ENCODE measurements at regions not wholly inside any gene's neighbourhood (a gene's known extent, or its start where the extent isn't known, plus 50 kb on each side); places are given as distances from the start of the nearest gene placed in this dataset.

GRCh38 chr10:52573347-52573746 lies 199.2 kb downstream of the MBL2 start:
- intact Hi-C loops (cut with micrococcal nuclease) (loop anchor here (10.0 kb wide), 1 partner anchor 151 kb away; no protein-coding TSS in a partner anchor), in situ Hi-C loops (cut with MboI; ENCODE audit: low sequenced_read_pairs) (no loop called here), dilution Hi-C loops (cut with HindIII; ENCODE audit: low sequenced_read_pairs, unreplicated experiment) (no loop called here)
- ChIA-PET POLR2A (ENCODE audit: unreplicated experiment) (no interaction called here), CTCF (no interaction called here)
- WGBS, 2 experiments (ENCODE audit: extremely low coverage in 2 of 2, insufficient read length in 1 of 2): no CpG with 5 or more reads among the region's 2 CpGs
- H3K9ac ChIP-seq (ENCODE audit: low read depth, low read length): no peak overlapping the region
- H3K9me3 ChIP-seq (ENCODE audit: control insufficient read depth, insufficient read depth, low read length): no peaks in the 10 kb centered on the region
- no peak for TF ChIP-seq USF2 (IDR thresholded peaks at IDR 0.05; ENCODE audit: low read depth, low read length)
- TF ChIP-seq, protein P1, sequence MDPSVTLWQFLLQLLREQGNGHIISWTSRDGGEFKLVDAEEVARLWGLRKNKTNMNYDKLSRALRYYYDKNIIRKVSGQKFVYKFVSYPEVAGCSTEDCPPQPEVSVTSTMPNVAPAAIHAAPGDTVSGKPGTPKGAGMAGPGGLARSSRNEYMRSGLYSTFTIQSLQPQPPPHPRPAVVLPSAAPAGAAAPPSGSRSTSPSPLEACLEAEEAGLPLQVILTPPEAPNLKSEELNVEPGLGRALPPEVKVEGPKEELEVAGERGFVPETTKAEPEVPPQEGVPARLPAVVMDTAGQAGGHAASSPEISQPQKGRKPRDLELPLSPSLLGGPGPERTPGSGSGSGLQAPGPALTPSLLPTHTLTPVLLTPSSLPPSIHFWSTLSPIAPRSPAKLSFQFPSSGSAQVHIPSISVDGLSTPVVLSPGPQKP (IDR thresholded peaks at IDR 0.05; ENCODE audit: borderline replicate concordance, low read depth, low read length): no peak
- no peak for TF ChIP-seq MAFK (IDR thresholded peaks at IDR 0.05; ENCODE audit: low read depth, low read length)
- TF ChIP-seq POLR2A (IDR thresholded peaks at IDR 0.05; ENCODE audit: low read depth, low read length): no peak
- TF ChIP-seq BHLHE40 (IDR thresholded peaks at IDR 0.05; ENCODE audit: low read depth, low read length): no peak
- TF ChIP-seq RCOR1 (IDR thresholded peaks at IDR 0.05; ENCODE audit: insufficient replicate concordance, low read length): no peak
- no peak for TF ChIP-seq RFX5 (IDR thresholded peaks at IDR 0.05; ENCODE audit: low read depth, low read length)
- no peak for TF ChIP-seq FOS (IDR thresholded peaks at IDR 0.05; ENCODE audit: low read depth, low read length)
- no peak overlapping the region for H3K18ac ChIP-seq (ENCODE audit: low read depth, low read length)
- no peak overlapping the region for H3K4me2 ChIP-seq (ENCODE audit: low read depth, low read length)
- no peak overlapping the region for H4K91ac ChIP-seq (ENCODE audit: insufficient read depth, low read depth, low read length)
- H4K5ac ChIP-seq (ENCODE audit: low read depth, low read length): no peak overlapping the region
- no peak overlapping the region for H2AK5ac ChIP-seq (ENCODE audit: low read depth, low read length)
- no peaks in the 10 kb centered on the region for H4K20me1 ChIP-seq (ENCODE audit: insufficient read depth, low read length)
- H3K27me3 ChIP-seq (ENCODE audit: control insufficient read depth, insufficient read depth, low read length): no peaks in the 10 kb centered on the region
- H3K4ac ChIP-seq (ENCODE audit: low read depth, low read length): no peak overlapping the region
- no peak overlapping the region for H2AK9ac ChIP-seq (replicated peaks; ENCODE audit: low read depth, low read length, poor library complexity)
- H3K9me1 ChIP-seq (ENCODE audit: insufficient read depth, low read length): no peaks in the 10 kb centered on the region
- H2AFZ ChIP-seq (replicated peaks; ENCODE audit: low read length, poor library complexity): no peak overlapping the region
- DNase-seq: no peak
- H2BK5ac ChIP-seq (ENCODE audit: low read depth, low read length, poor library complexity, severe bottlenecking): no peak overlapping the region
- ATAC-seq (ENCODE audit: low read depth): no peak
- H4K8ac ChIP-seq (ENCODE audit: low read depth in 2 of 2, low read length in 2 of 2): 0 out of 4 replicates have a peak overlapping the region, but pooled peaks of 1 of the 2 experiments have one; percentile 9
- H3K36me3 ChIP-seq (ENCODE audit: control insufficient read depth, insufficient read depth, low read length): no peaks in the 10 kb centered on the region
- H2BK15ac ChIP-seq (ENCODE audit: low read depth, low read length): no peak overlapping the region
- H3K4me1 ChIP-seq (ENCODE audit: control insufficient read depth, insufficient read depth, low read length): peaks cover 3% of the 10 kb centered on the region
- no peak overlapping the region for H3K4me3 ChIP-seq (ENCODE audit: insufficient read depth, low read depth, low read length)
- no peak overlapping the region for H3K27ac ChIP-seq (ENCODE audit: insufficient read depth, low read length)
- no peak overlapping the region for H2BK20ac ChIP-seq (ENCODE audit: low read depth, low read length)
- no peaks in the 10 kb centered on the region for H3K79me1 ChIP-seq (ENCODE audit: low read depth in 1 of 2, low read length in 2 of 2)
- no TSS peak for BruUV-seq (replicated peaks)
- no peak overlapping the region for H3K23ac ChIP-seq (ENCODE audit: low read depth, low read length)
- no peak overlapping the region for H3K14ac ChIP-seq (replicated peaks; ENCODE audit: low read depth, low read length)
- no peak overlapping the region for H3K56ac ChIP-seq (ENCODE audit: extremely low read depth, insufficient read depth, low read length)
- no peak overlapping the region for H2BK120ac ChIP-seq (ENCODE audit: low read depth, low read length)

All from IMR-90 (cell line).